HG03354 (cell line): ENCODE measurements at regions not wholly inside any gene's neighbourhood (a gene's known extent, or its start where the extent isn't known, plus 50 kb on each side); places are given as distances from the start of the nearest gene placed in this dataset.
A peak's percentile ranks its signal among the peaks of the same experiment; 100 is the strongest.

Experiments
- ATAC-seq: cut with Tn5 transposase; IDR thresholded peaks from one replicate; pipeline ENCODE4 v1.9.1; 2021; ENCODE audit warnings: mild to moderate bottlenecking; ENCODE audit not compliant: unreplicated experiment, poor library complexity, severe bottlenecking

- ATAC-seq, result no peak
Observed at GRCh38 chr6:74805916-74806696, 399.7 kb downstream of the COL12A1 start.

GRCh38 chr6:74798302-74798701, 407.6 kb downstream of the COL12A1 start:
- ATAC-seq, result no peak

- no peak for ATAC-seq
Observed at GRCh38 chr6:74785236-74785635, 420.6 kb downstream of the COL12A1 start.

GRCh38 chr6:74782346-74782745, 423.5 kb downstream of the COL12A1 start:
- no peak for ATAC-seq

- ATAC-seq, result no peak
Observed at GRCh38 chr6:74780831-74781230, 425.0 kb downstream of the COL12A1 start.

- ATAC-seq, result no peak
Observed at GRCh38 chr6:74768738-74769137, 437.1 kb downstream of the COL12A1 start.

GRCh38 chr6:74768120-74768519, 437.7 kb downstream of the COL12A1 start:
- no peak for ATAC-seq

GRCh38 chr6:74765486-74765885, 440.4 kb downstream of the COL12A1 start:
- no peak for ATAC-seq

- ATAC-seq, result no peak
Observed at GRCh38 chr6:74764486-74764885, 441.4 kb downstream of the COL12A1 start.

GRCh38 chr6:74762841-74763240, 443.0 kb downstream of the COL12A1 start:
- no peak for ATAC-seq

GRCh38 chr6:74757813-74758212, 448.0 kb downstream of the COL12A1 start:
- no peak for ATAC-seq

- ATAC-seq, result no peak
Observed at GRCh38 chr6:74756923-74757322, 448.9 kb downstream of the COL12A1 start.

- no peak for ATAC-seq
Observed at GRCh38 chr6:74755778-74756177, 450.1 kb downstream of the COL12A1 start.

- ATAC-seq, result no peak
Observed at GRCh38 chr6:74755196-74755595, 450.7 kb downstream of the COL12A1 start.

GRCh38 chr6:74753883-74754600, 451.8 kb downstream of the COL12A1 start:
- ATAC-seq, result no peak

- no peak for ATAC-seq
Observed at GRCh38 chr6:74752303-74752702, 453.6 kb downstream of the COL12A1 start.

- ATAC-seq, result no peak
Observed at GRCh38 chr6:74750826-74751225, 455.0 kb downstream of the COL12A1 start.

- no peak for ATAC-seq
Observed at GRCh38 chr6:74749211-74750147, 456.4 kb downstream of the COL12A1 start.

- ATAC-seq, result no peak
Observed at GRCh38 chr6:74745670-74746069, 460.2 kb downstream of the COL12A1 start.

GRCh38 chr6:74742793-74743508, 462.9 kb downstream of the COL12A1 start:
- peak; percentile 93 for ATAC-seq
